Fibroblast of lung (primary cell): ENCODE measurements at regions not wholly inside any gene's neighbourhood (a gene's known extent, or its start where the extent isn't known, plus 50 kb on each side); places are given as distances from the start of the nearest gene placed in this dataset.

Experiments used
- DNase-seq, 2 donors: peaks; one replicate each; pipeline versions ENCODE4 v3.0.0 to v3.0.0-alpha.2; 2010; ENCODE audit warnings: low read depth in 2 of 2
- H2AFZ ChIP-seq: 2 replicates; pipeline ENCODE4 v1.5.1; 2012; ENCODE audit warnings: low read length, control low read depth, inconsistent platforms
- H3K27ac ChIP-seq: 2 replicates; pipeline ENCODE4 v1.5.1; 2011; ENCODE audit warnings: low read length, control low read depth; ENCODE audit not compliant: insufficient read depth
- H3K27me3 ChIP-seq: 2 replicates; pipeline ENCODE4 v1.5.1; 2011; ENCODE audit warnings: mild to moderate bottlenecking, low read length; ENCODE audit not compliant: control insufficient read depth, insufficient read depth
- H3K36me3 ChIP-seq: 2 replicates; pipeline ENCODE4 v1.5.1; 2011; ENCODE audit warnings: low read length; ENCODE audit not compliant: control insufficient read depth, insufficient read depth
- H3K4me1 ChIP-seq: 2 replicates; pipeline ENCODE4 v1.5.1; 2011; ENCODE audit warnings: low read length; ENCODE audit not compliant: control insufficient read depth, insufficient read depth; ENCODE audit errors: extremely low read depth
- H3K4me2 ChIP-seq: 2 replicates; pipeline ENCODE4 v1.5.1; 2011; ENCODE audit warnings: low read length, control low read depth; ENCODE audit not compliant: insufficient read depth; ENCODE audit errors: extremely low read depth
- H3K4me3 ChIP-seq, 4 experiments: fragments of 200-600 bp in 1 of 4; sonication (generic) in 1 of 4; replicated peaks in 1 of 4; 2 replicates each; pipeline ENCODE4 v1.5.1; 2011 to 2016; ENCODE audit warnings: low read length in 4 of 4, low read depth in 3 of 4, mild to moderate bottlenecking in 3 of 4, control low read depth in 2 of 4, inconsistent platforms in 1 of 4, mixed read lengths in 1 of 4; ENCODE audit not compliant: insufficient read depth in 1 of 4; ENCODE audit errors: control extremely low read depth in 1 of 4
- H3K79me2 ChIP-seq: 2 replicates; pipeline ENCODE4 v1.5.1; 2012; ENCODE audit warnings: mild to moderate bottlenecking, low read length, inconsistent platforms; ENCODE audit not compliant: control insufficient read depth, insufficient read depth
- H3K9ac ChIP-seq: 2 replicates; pipeline ENCODE4 v1.5.1; 2011; ENCODE audit warnings: mild to moderate bottlenecking, low read length, control low read depth; ENCODE audit not compliant: insufficient read depth
- H3K9me3 ChIP-seq: 2 replicates; pipeline ENCODE4 v1.5.1; 2012; ENCODE audit warnings: low read depth, low read length; ENCODE audit not compliant: control insufficient read depth, insufficient read depth
- H4K20me1 ChIP-seq: 2 replicates; pipeline ENCODE4 v1.5.1; 2011; ENCODE audit warnings: low read length; ENCODE audit not compliant: control insufficient read depth, insufficient read depth; ENCODE audit errors: extremely low read depth
- CTCF ChIP-seq, 2 donors: IDR thresholded peaks in 1 of 2; conservative IDR thresholded peaks in 1 of 2; 1 replicate in 1 of 2; 2 replicates in 1 of 2; pipeline ENCODE4 v1.5.1; 2011 to 2012; ENCODE audit warnings: low read length in 2 of 2, control low read depth in 1 of 2, inconsistent platforms in 1 of 2, low read depth in 1 of 2, mild to moderate bottlenecking in 1 of 2
- EZH2 ChIP-seq: IDR thresholded peaks from 2 replicates; pipeline ENCODE4 v1.5.1; 2012; ENCODE audit warnings: low read length, control low read depth, mild to moderate bottlenecking; ENCODE audit errors: missing control alignments

- TF ChIP-seq EZH2 = no peak
- TF ChIP-seq CTCF (conservative IDR thresholded peaks at IDR 0.05 in 1 of 2, IDR thresholded peaks at IDR 0.05 in 1 of 2; ENCODE audit: low read depth in 1 of 2, low read length in 2 of 2) = no peak
- no peak for DNase-seq
- H3K79me2 ChIP-seq = no peaks in the 10 kb centered on the region
- H3K9ac ChIP-seq = no peak overlapping the region
- H4K20me1 ChIP-seq = no peaks in the 10 kb centered on the region
- H3K4me1 ChIP-seq = no peaks in the 10 kb centered on the region
- H3K36me3 ChIP-seq = no peaks in the 10 kb centered on the region
- no peak overlapping the region for H3K4me2 ChIP-seq
- H2AFZ ChIP-seq = no peak overlapping the region
- H3K9me3 ChIP-seq = no peaks in the 10 kb centered on the region
- H3K4me3 ChIP-seq = no peak overlapping the region
- H3K27me3 ChIP-seq = no peaks in the 10 kb centered on the region
- H3K27ac ChIP-seq = no peak overlapping the region
These were observed 1107.5 kb downstream of the TUSC7 start for GRCh38 chr3:117817103-117817502.

GRCh38 chr3:117818592-117818991 lies 1109.0 kb downstream of the TUSC7 start:
- H3K36me3 ChIP-seq = no peaks in the 10 kb centered on the region
- TF ChIP-seq EZH2 (no peak), CTCF (conservative IDR thresholded peaks at IDR 0.05 in 1 of 2, IDR thresholded peaks at IDR 0.05 in 1 of 2; ENCODE audit: low read depth in 1 of 2, low read length in 2 of 2) (no peak)
- H3K9ac ChIP-seq = no peak overlapping the region
- no peaks in the 10 kb centered on the region for H3K79me2 ChIP-seq
- H3K27ac ChIP-seq = no peak overlapping the region
- H3K27me3 ChIP-seq = no peaks in the 10 kb centered on the region
- DNase-seq = no peak
- H3K4me3 ChIP-seq = no peak overlapping the region
- H2AFZ ChIP-seq = no peak overlapping the region
- no peaks in the 10 kb centered on the region for H4K20me1 ChIP-seq
- no peaks in the 10 kb centered on the region for H3K9me3 ChIP-seq
- no peaks in the 10 kb centered on the region for H3K4me1 ChIP-seq
- H3K4me2 ChIP-seq = no peak overlapping the region

GRCh38 chr3:117820658-117821299 lies 1111.2 kb downstream of the TUSC7 start:
- Histone ChIP-seq H4K20me1 (no peaks in the 10 kb centered on the region), H3K4me1 (no peaks in the 10 kb centered on the region), H3K27ac (peak overlapping the region; percentile 17), H3K79me2 (no peaks in the 10 kb centered on the region), H3K27me3 (no peaks in the 10 kb centered on the region), H3K9ac (no peak overlapping the region), H2AFZ (no peak overlapping the region), H3K9me3 (no peaks in the 10 kb centered on the region), H3K4me3 (no peak overlapping the region), H3K4me2 (no peak overlapping the region), H3K36me3 (no peaks in the 10 kb centered on the region)
- DNase-seq = peak; percentile 33 to 79
- TF ChIP-seq EZH2 (no peak), CTCF (conservative IDR thresholded peaks at IDR 0.05 in 1 of 2, IDR thresholded peaks at IDR 0.05 in 1 of 2; ENCODE audit: low read depth in 1 of 2, low read length in 2 of 2) (no peak)
